ENCODE measurements at regions not wholly inside any gene's neighbourhood (a gene's known extent, or its start where the extent isn't known, plus 50 kb on each side); places are given as distances from the start of the nearest gene placed in this dataset.

- no peak for DNase-seq
Observed at GRCh38 chr9:80163889-80164288, 592.1 kb downstream of the TLE4 start.

- DNase-seq, result no peak
Observed at GRCh38 chr9:80158554-80159170, 586.9 kb downstream of the TLE4 start.

GRCh38 chr9:80158131-80158530 is 586.4 kb downstream of the TLE4 start:
- DNase-seq, result no peak

GRCh38 chr9:80157561-80157983 is 585.8 kb downstream of the TLE4 start:
- DNase-seq, result no peak

- no peak for DNase-seq
Observed at GRCh38 chr9:80156756-80157472, 585.1 kb downstream of the TLE4 start.

GRCh38 chr9:80156262-80156661 is 584.5 kb downstream of the TLE4 start:
- no peak for DNase-seq

- DNase-seq, result no peak
Observed at GRCh38 chr9:80147866-80148265, 576.1 kb downstream of the TLE4 start.

GRCh38 chr9:80146466-80146865 is 574.7 kb downstream of the TLE4 start:
- DNase-seq, result no peak

- DNase-seq, result no peak
Observed at GRCh38 chr9:80144856-80145255, 573.1 kb downstream of the TLE4 start.

- DNase-seq, result no peak
Observed at GRCh38 chr9:80144406-80144805, 572.6 kb downstream of the TLE4 start.

- no peak for DNase-seq
Observed at GRCh38 chr9:80143899-80144298, 572.1 kb downstream of the TLE4 start.

- DNase-seq, result no peak
Observed at GRCh38 chr9:80134487-80134886, 562.7 kb downstream of the TLE4 start.

GRCh38 chr9:80131627-80132026 is 559.9 kb downstream of the TLE4 start:
- DNase-seq, result no peak

- no peak for DNase-seq
Observed at GRCh38 chr9:80127920-80128319, 556.2 kb downstream of the TLE4 start.

- DNase-seq, result no peak
Observed at GRCh38 chr9:80125731-80126264, 554.0 kb downstream of the TLE4 start.

GRCh38 chr9:80117031-80117430 is 545.3 kb downstream of the TLE4 start:
- DNase-seq, result no peak

GRCh38 chr9:80114241-80114640 is 542.5 kb downstream of the TLE4 start:
- DNase-seq, result no peak

GRCh38 chr9:80107931-80108660 is 536.3 kb downstream of the TLE4 start:
- DNase-seq, result no peak

GRCh38 chr9:80097476-80097875 is 525.7 kb downstream of the TLE4 start:
- no peak for DNase-seq

- DNase-seq, result no peak
Observed at GRCh38 chr9:80094176-80094771, 522.5 kb downstream of the TLE4 start.

GRCh38 chr9:80093695-80094094 is 521.9 kb downstream of the TLE4 start:
- DNase-seq, result no peak

GRCh38 chr9:80091526-80091925 is 519.8 kb downstream of the TLE4 start:
- no peak for DNase-seq

GRCh38 chr9:80090317-80090716 is 518.6 kb downstream of the TLE4 start:
- DNase-seq, result no peak
